ENCODE measurements at regions not wholly inside any gene's neighbourhood (a gene's known extent, or its start where the extent isn't known, plus 50 kb on each side); places are given as distances from the start of the nearest gene placed in this dataset.

- H3K27ac ChIP-seq, result peak overlapping the region; percentile 47 to 66
- DNase-seq (peak in 3 of 4 donors; percentile 40 to 70 (median 50)), ATAC-seq (no peak)
- no peak overlapping the region for H3K4me3 ChIP-seq
- no peak for TF ChIP-seq CTCF (IDR thresholded peaks at IDR 0.05)
- H3K27me3 ChIP-seq, result no peaks in the 10 kb centered on the region
- H3K4me1 ChIP-seq, result peaks cover 16 to 67% of the 10 kb centered on the region in 2 donors
- H3K36me3 ChIP-seq, result no peaks in the 10 kb centered on the region
- H3K9me3 ChIP-seq, result no peaks in the 10 kb centered on the region
- intact Hi-C loops (cut with DNase I), result no loop called here
Observed at GRCh38 chr10:31749981-31750840, 178.4 kb downstream of the ARHGAP12 start.

GRCh38 chr10:31749301-31749700 is 179.3 kb downstream of the ARHGAP12 start:
- ATAC-seq (no peak), DNase-seq (no peak)
- no peaks in the 10 kb centered on the region for H3K27me3 ChIP-seq
- no peak for TF ChIP-seq CTCF (IDR thresholded peaks at IDR 0.05)
- peaks cover 16 to 60% of the 10 kb centered on the region in 2 donors for H3K4me1 ChIP-seq
- no peaks in the 10 kb centered on the region for H3K9me3 ChIP-seq
- intact Hi-C loops (cut with DNase I), result no loop called here
- no peak overlapping the region for H3K4me3 ChIP-seq
- H3K36me3 ChIP-seq, result no peaks in the 10 kb centered on the region
- no peak overlapping the region for H3K27ac ChIP-seq

- peak; percentile 73 for ATAC-seq
Observed at GRCh38 chr10:31745612-31746376, 182.8 kb downstream of the ARHGAP12 start.

GRCh38 chr10:31744025-31744424 is 184.6 kb downstream of the ARHGAP12 start:
- H3K4me3 ChIP-seq, result no peak overlapping the region
- no peaks in the 10 kb centered on the region for H3K27me3 ChIP-seq
- TF ChIP-seq CTCF (IDR thresholded peaks at IDR 0.05), result no peak
- H3K36me3 ChIP-seq, result no peaks in the 10 kb centered on the region
- H3K4me1 ChIP-seq, result peaks cover 0 to 11% of the 10 kb centered on the region in 2 donors
- no peak overlapping the region for H3K27ac ChIP-seq
- no peak for DNase-seq
- intact Hi-C loops (cut with DNase I), result no loop called here
- ATAC-seq, result no peak
- no peaks in the 10 kb centered on the region for H3K9me3 ChIP-seq

More at GRCh38 chr10:31745612-31746376, 182.8 kb downstream of the ARHGAP12 start:
- H3K36me3 ChIP-seq, result no peaks in the 10 kb centered on the region
- H3K4me3 ChIP-seq, result no peak overlapping the region
- intact Hi-C loops (cut with DNase I), result no loop called here
- peak in 1 of 4 donors; percentile 37 for DNase-seq
- H3K9me3 ChIP-seq, result no peaks in the 10 kb centered on the region
- no peak for TF ChIP-seq CTCF (IDR thresholded peaks at IDR 0.05)
- peaks cover 11 to 28% of the 10 kb centered on the region in 2 donors for H3K4me1 ChIP-seq
- H3K27ac ChIP-seq, result peak overlapping the region in 1 of 2 donors; percentile 55
- H3K27me3 ChIP-seq, result no peaks in the 10 kb centered on the region

- Histone ChIP-seq H3K9me3 (no peaks in the 10 kb centered on the region), H3K36me3 (no peaks in the 10 kb centered on the region), H3K27ac (no peak overlapping the region), H3K4me3 (no peak overlapping the region), H3K27me3 (no peaks in the 10 kb centered on the region), H3K4me1 (peaks cover 0 to 11% of the 10 kb centered on the region in 2 donors)
- DNase-seq, result no peak
- intact Hi-C loops (cut with DNase I), result no loop called here
- no peak for ATAC-seq
- TF ChIP-seq CTCF (IDR thresholded peaks at IDR 0.05), result no peak
Observed at GRCh38 chr10:31742255-31742654, 186.4 kb downstream of the ARHGAP12 start.
